ENCODE measurements at regions not wholly inside any gene's neighbourhood (a gene's known extent, or its start where the extent isn't known, plus 50 kb on each side); places are given as distances from the start of the nearest gene placed in this dataset.

- DNase-seq = no peak
Measured at GRCh38 chr2:158006961-158007719, 94.5 kb upstream of the UPP2 start.

- no peak for DNase-seq
Measured at GRCh38 chr2:158004126-158004764, 97.4 kb upstream of the UPP2 start.

GRCh38 chr2:158002079-158002478 lies 99.6 kb upstream of the UPP2 start:
- no peak for DNase-seq

GRCh38 chr2:157996799-157997198 lies 104.9 kb upstream of the UPP2 start:
- DNase-seq = no peak

- DNase-seq = no peak
Measured at GRCh38 chr2:157995117-157995516, 106.6 kb upstream of the UPP2 start.

GRCh38 chr2:157991932-157992331 lies 109.7 kb upstream of the UPP2 start:
- DNase-seq = no peak

- peak; percentile 43 for DNase-seq
Measured at GRCh38 chr2:157990173-157990572, 111.5 kb upstream of the UPP2 start.

- no peak for DNase-seq
Measured at GRCh38 chr2:157989227-157989626, 112.4 kb upstream of the UPP2 start.

GRCh38 chr2:157986761-157987160 lies 110.6 kb upstream of the ACVR1 start:
- DNase-seq = no peak

GRCh38 chr2:157984866-157985265 lies 108.7 kb upstream of the ACVR1 start:
- no peak for DNase-seq

- DNase-seq = no peak
Measured at GRCh38 chr2:157980020-157980419, 103.9 kb upstream of the ACVR1 start.

- DNase-seq = no peak
Measured at GRCh38 chr2:157971702-157972101, 95.6 kb upstream of the ACVR1 start.

GRCh38 chr2:157967856-157968255 lies 91.7 kb upstream of the ACVR1 start:
- DNase-seq = no peak

- DNase-seq = no peak
Measured at GRCh38 chr2:157959249-157959648, 83.1 kb upstream of the ACVR1 start.

GRCh38 chr2:157957596-157957995 lies 81.5 kb upstream of the ACVR1 start:
- no peak for DNase-seq

GRCh38 chr2:157952558-157952957 lies 76.4 kb upstream of the ACVR1 start:
- DNase-seq = no peak

- no peak for DNase-seq
Measured at GRCh38 chr2:157948856-157949255, 72.7 kb upstream of the ACVR1 start.

- no peak for DNase-seq
Measured at GRCh38 chr2:157946919-157947557, 70.9 kb upstream of the ACVR1 start.

- DNase-seq = no peak
Measured at GRCh38 chr2:157940024-157940423, 63.9 kb upstream of the ACVR1 start.

GRCh38 chr2:157938556-157938955 lies 62.4 kb upstream of the ACVR1 start:
- no peak for DNase-seq

GRCh38 chr2:157936406-157936805 lies 60.3 kb upstream of the ACVR1 start:
- no peak for DNase-seq

- DNase-seq = no peak
Measured at GRCh38 chr2:157935378-157935906, 59.3 kb upstream of the ACVR1 start.

- no peak for DNase-seq
Measured at GRCh38 chr2:157934684-157935377, 58.7 kb upstream of the ACVR1 start.
